HCEC 1CT (cell line): ENCODE measurements at regions not wholly inside any gene's neighbourhood (a gene's known extent, or its start where the extent isn't known, plus 50 kb on each side); places are given as distances from the start of the nearest gene placed in this dataset.
A peak's percentile ranks its signal among the peaks of the same experiment; 100 is the strongest.

ENCODE experiments used
- DNase-seq: peaks from one replicate; pipeline ENCODE4 v3.0.0-alpha.2; 2017

DNA sequence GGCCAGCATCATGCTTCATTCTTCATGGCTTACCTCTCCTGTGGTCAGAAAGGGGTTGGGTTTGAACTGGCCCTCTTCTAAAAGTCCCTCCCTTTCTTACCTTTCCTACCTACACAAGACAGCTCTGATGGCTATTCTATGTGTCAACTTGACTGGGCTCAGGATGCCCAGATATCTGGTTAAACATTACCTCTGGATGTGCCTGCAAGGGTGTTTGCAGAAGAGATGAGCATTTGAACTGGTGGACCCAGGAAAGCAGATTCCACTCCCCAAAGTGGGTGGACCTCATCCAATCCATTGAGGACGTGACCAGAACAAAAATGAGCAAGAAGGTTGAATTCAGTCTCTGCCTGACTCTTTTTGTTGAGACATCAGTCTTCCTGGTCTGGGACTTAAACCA, 79.0 kb upstream of the TCF7L2 start:
- DNase-seq = no peak

DNA sequence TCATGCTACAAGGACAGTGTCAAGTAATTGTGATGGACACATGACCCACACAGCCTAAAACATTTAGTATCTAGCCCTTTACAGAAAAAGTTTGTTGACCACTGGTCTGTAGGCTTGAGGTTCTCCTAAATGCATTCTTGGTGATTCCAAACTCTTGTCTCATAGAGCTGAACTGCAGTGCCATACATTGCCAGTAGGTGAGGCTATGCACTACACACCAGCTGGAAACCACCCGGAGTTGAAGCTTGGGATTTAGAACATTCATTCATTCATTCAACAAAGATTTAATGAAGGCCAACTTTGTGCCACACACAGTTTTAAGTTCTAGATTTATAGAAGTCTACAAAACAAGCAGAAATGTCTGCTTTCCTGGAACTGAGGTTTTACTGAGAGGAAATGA, 77.3 kb upstream of the TCF7L2 start:
- no peak for DNase-seq

DNA sequence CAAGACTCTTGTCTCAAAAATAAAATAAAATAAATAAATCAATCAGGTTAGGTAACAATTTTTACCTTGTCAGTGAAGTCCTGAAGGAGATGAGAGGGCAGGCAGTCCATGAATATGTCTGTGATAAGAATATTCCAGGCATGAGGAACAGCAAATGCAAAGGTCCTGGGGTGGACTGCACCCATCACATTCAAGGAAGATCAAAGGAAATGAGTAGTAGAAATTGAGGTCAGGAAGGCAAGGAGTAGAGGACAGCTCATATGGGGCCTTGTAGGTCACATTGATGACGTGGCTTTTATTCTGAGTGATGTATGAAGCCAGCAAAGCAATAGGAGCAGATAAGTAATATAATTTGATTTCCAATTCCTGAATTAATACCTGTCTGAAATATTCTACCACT, 76.5 kb upstream of the TCF7L2 start:
- DNase-seq = peak; percentile 19

DNA sequence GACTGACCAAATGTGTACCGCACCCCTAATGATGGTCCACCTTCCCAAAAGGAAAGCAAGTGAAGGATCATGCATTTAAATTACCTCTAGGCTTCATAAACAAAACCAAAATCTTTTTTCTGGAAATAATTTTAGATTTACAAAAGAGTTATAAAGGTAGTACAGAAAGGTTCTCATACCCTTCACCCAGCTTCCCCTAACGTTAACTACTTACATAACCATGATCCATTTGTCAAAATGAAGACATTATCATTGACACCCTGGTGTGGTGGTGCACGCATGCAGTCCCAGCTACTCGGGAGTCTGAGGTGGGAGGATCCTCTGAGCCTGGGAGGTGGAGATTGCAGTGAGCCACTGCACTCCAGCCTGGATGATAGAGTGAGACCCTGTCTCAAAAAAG, 75.1 kb upstream of the TCF7L2 start:
- DNase-seq = no peak

DNA sequence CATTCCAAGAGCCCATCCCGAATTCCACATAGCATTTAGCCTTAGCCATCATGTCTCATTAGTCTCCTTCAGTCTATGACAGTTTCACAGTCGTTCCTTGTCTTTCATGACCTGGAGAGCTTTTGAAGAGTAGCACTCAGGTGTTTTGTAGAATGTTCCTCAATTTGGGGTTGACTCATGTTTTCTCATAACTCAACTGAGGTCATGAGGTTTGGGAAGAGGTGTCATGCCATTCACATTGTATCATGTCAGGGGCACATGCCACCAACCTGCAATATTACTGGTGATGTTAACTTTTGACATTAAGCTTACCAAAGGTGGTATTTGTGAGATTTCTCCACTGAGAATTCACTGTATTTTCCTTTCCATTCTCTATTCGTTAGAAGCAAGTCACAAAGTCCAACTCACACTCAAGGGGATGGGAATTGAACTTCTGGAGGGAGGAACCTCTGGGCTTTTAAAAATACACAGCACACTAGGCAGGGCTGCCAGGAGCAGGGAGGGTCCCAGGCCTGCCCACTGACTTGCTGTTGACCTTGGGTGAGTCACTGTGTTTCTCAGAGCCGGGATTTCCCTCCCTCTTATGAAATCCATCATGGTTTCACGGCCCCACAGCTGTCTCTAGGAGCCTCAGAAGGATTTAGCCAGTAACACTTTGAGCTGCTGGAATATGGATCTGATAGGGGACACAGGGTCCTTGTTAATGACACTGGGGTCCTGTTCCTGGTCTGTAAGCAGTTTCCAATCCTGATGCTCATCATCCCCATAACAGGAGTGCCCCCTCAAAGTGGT, 74.4 kb upstream of the TCF7L2 start:
- peak; percentile 70 for DNase-seq

DNA sequence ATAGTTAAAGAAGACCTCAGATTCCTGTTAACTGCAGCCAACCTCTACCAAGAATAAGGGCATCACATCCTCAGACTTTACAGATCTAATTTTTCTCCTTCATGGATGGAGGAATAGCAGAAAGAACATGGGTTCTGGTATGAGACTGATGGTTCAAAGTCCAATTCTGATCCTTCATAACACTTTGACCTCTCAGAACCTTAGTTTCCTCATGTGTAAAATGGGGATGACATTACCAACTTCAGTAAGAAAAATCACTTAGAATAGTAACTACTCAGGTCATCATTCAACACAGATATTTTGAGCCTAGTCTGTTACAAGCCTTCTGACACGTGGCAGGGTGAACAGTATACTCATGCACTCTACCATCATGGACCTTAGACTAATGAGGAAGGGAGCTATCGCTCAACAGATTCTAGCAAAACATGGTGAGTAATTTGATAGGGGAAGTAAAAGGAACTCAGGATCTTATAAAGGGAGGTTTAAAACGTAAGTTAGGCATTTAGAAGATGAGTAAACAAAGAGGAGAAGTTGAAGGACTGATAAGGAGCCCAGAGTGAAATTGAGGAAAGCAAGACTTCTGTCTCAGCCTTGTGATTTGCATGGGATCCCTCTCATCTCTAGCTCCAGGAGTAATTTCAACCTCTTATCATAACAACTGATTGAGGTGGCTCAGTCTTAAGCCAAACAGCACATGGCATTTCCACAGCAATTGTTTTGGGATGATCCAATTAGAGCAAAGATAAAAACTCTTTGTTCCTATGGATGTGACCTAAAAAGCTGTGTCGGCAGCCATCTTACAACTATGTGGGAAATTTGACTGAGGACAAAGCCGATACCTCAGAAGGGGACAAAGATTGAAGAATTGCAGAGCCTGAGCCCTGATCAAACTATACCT, 69.2 kb upstream of the TCF7L2 start:
- DNase-seq = no peak

DNA sequence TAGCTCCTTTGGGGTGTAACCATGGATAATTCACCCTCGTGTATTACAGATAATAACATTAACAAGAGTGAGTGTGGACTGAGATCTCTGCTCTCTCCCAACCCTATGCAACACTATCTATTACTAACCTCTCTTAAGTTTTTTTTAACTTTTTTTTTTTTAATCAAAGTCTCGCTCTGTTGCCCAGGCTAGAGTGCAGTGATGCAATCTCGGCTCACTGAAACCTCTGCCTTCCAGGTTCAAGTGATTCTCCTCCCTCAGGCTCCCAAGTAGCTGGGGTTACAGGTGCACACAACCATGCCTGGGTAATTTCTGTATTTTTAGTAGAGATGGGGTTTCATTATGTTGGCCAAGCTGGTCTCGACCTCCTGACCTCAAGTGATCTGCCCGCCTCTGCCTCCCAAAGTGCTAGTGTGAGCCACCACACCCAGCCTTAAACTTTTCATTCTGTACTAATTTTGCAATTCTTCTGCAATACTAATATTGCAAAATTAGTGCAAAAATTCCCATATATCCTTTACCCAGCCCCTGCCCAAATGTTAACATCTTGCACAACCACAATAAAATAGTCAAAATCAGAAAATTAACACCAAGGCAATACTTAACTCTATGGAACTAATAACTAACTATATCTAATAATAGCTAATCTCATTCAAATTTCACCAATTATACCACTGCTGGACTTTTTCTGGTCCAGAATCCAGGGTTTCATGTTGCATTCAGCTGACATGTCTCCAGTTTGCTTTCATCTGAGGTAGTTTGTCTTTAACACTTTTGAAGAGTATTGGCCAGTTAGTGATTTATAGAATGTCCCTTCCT, 66.5 kb upstream of the TCF7L2 start:
- no peak for DNase-seq

DNA sequence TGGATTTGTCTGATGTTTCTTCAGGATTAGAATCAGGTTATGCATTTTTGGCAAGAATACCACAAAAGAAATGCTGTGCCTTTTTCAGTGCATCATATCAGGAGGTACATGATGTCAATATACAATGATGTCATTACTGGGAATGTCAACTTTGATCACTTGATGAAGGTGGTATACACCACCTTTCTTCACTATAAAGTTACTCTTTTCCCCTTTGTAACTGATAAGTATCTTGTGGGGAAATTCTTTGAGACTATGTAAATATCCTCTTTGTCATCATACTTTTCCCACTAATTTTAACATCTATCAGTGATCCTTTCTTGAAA, 65.9 kb upstream of the TCF7L2 start:
- no peak for DNase-seq

DNA sequence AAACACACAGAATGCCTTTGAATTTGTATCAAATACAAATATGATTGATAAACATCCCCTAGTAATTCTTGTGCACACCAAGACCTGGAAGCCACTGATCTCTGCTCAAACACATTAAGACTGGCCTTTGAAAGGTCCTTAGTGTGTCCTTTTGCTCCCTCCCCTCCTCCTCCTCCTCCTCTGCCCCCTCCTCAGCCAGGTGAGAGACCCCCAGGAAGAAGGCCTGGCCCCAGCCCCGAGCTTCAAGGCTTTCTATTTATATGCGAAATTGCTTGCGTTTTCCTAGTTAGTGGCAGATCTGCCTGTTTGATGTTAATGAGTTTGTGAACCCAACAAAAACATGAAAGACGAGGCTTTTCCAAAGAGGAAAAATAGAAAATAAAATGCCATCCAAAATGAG, 63.6 kb upstream of the TCF7L2 start:
- DNase-seq = no peak

DNA sequence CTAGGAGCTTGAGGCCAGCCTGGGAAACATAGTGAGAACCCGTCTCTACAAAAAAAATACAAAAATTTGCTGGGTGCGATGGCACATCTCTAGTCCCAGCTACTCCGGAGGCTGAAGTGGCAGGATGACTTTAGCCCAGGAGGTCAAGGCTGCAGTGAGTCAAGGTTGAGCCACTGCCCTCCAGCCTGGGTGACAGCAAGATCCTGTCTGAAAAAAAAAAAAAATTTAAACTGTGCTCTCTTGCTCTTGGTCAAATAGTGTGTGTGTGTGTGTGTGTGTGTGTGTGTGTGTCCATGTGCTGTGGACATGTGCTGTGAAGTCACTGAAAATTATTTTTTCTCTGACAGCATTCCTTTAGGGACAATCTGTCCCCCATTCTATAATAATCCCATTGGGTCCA, 62.1 kb upstream of the TCF7L2 start:
- DNase-seq = no peak

DNA sequence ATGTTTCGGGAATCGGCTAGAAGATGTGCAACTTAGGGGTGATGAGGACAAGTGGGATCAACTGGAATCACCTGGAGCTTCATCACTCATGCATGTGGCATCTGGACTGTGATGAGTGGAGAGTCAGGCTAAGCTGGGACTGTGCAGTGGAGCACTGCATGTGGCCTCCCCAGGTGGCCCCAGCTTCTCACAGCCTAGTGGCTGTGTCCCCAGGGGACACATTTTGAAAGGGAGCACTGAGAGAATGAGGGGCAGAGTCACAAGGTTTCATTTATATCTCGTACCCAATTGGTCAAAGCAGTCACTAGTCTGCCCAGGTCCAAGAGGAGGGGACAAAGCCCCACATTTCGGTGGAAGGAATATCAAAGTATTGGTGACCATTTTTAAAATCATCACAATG, 54.8 kb upstream of the TCF7L2 start:
- DNase-seq = no peak

DNA sequence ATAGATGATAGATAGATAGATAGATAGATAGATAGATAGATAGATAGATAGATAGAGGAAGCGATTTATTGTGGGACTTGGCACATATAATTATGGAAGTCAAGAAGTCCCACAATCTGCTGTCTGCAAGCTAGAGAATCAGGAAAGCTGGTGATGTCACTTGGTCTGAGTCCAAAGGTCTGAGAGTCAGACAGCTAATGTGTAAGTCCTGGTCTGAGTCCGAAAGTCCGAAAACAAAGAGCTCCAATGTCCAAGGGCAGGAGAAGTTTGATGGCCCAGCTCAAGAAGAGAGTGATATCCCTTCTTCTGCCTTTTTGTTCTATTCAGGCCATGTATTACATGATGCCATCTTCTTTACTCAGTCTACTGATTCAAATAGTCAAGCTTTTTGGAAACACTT, 53.8 kb upstream of the TCF7L2 start:
- no peak for DNase-seq

DNA sequence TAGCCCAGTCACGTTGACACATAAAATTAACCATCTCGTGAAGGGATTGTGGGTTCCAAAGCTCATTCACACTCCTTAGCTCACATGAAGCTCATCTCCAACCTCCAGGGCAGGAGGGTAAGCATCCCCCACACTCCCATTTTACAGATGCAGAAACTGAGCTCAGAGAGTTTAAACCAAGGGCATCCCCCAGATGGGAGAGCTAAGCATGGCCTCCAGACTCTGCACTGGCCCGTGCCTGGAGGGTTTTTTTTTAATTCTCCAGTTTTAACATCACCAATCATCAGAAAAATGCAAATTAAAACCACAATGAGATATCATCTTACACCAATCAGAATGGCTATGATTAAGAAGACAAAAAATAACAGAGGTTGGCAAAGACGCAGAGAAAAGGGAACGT, 53.3 kb upstream of the TCF7L2 start:
- no peak for DNase-seq

DNA sequence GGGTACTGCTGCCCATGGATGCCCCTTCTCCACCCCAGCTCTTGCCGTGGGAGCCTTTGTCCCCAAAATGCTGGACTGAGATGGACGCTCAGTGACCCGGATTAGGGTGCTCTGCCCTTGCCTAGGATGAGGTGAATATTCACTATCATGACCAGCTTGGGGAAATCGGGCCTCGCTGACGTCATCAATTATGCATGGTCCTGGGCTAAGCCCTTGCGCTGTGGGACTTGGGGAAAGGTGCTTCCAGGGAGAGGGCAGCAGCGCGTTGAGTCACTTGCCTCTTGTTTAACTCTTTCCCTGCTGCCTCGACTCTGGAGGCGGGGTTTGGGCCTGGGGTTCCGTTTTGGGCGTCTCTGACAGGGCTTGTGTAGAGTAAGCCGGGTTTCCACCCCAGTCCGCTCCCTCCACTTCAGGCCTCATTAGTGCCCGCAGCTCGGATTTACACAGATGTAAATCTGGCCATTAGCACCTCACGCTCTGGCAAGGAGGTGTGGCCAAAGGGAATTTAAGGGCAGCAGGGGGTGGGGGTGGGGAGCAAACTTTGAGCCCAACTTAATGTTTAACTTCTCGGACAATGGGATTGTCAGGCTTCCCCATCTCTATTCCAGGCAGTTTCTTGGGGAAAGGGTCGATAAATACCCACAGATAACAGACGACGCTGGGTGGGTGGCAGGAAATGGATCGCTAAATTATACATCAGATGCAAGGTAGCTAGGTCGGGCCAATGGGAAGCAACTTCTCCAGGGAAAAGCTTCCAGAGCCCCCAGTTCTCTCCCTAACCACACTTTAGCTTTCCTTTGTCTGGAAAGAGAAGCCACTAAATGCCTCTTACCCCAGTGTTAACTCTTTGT, 51.3 kb upstream of the TCF7L2 start:
- peak; percentile 42 for DNase-seq

DNA sequence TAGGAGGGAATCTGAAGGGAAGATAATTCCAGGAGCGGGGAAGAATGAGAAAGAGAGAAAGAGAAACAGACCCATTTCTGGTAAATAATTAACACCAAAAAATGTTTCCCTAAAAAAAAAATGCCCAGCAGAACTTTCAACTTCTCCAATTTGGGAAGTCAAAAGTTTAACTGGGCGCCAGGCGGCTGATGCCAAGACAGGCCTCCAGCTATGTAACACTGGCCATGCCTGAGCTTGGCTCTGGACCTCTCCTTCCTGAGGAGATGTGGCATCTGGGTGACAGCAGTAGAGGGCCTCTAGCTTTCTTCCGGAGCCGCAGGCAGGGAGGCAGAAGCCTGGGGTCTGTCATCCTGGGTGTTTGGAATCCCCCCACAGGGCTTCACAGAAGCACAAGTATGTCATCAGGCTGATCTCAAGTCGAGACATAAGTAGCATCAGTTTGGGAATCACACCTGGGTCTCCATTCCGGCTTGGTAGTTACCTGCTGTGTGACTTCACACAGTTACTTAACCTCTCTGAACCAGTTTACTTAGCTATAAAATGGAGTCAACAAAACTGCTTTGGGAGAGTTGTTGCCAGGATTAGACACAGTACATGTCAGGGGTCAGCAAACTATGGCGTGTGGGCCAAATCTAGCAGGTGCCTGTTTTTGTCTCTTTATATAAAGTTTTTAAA, 50.5 kb upstream of the TCF7L2 start:
- DNase-seq = no peak
